ENCODE measurements at regions not wholly inside any gene's neighbourhood (a gene's known extent, or its start where the extent isn't known, plus 50 kb on each side); places are given as distances from the start of the nearest gene placed in this dataset.

- Histone ChIP-seq H3K4me1 (ENCODE audit: control insufficient read depth, extremely low read depth, insufficient read depth, low read length) (no peaks in the 10 kb centered on the region), H3K4me3 (replicated peaks in 1 of 3; ENCODE audit: insufficient read depth in 1 of 3, low read depth in 1 of 3, low read length in 3 of 3) (no peak overlapping the region), H4K20me1 (replicated peaks; ENCODE audit: control insufficient read depth, extremely low read depth, insufficient read depth, low read length) (no peaks in the 10 kb centered on the region), H3K9me3 (replicated peaks; ENCODE audit: control insufficient read depth, insufficient read depth, low read length) (no peaks in the 10 kb centered on the region), H2AFZ (ENCODE audit: low read depth, low read length) (no peak overlapping the region), H3K9ac (replicated peaks; ENCODE audit: extremely low read depth, insufficient read depth, low read length) (no peak overlapping the region), H3K36me3 (ENCODE audit: control insufficient read depth in 2 of 2, extremely low read depth in 1 of 2, insufficient read depth in 2 of 2, low read length in 2 of 2) (no peaks in the 10 kb centered on the region), H3K4me2 (ENCODE audit: insufficient read depth, low read length) (no peak overlapping the region), H3K27me3 (ENCODE audit: control insufficient read depth in 2 of 2, insufficient read depth in 2 of 2, low read length in 2 of 2) (no peaks in the 10 kb centered on the region), H3K27ac (ENCODE audit: insufficient read depth, low read depth, low read length) (no peak overlapping the region), H3K79me2 (ENCODE audit: control insufficient read depth, insufficient read depth, low read length) (no peaks in the 10 kb centered on the region), H3K9me1 (replicated peaks; ENCODE audit: control insufficient read depth, extremely low read depth, insufficient read depth, low read length) (no peaks in the 10 kb centered on the region)
- TF ChIP-seq FOS (IDR thresholded peaks at IDR 0.05; ENCODE audit: borderline replicate concordance, insufficient read depth, low read length) (no peak), POLR2A (IDR thresholded peaks at IDR 0.05; ENCODE audit: low read depth, low read length) (no peak), CTCF (IDR thresholded peaks at IDR 0.05; ENCODE audit: extremely low read depth in 1 of 2, insufficient read depth in 1 of 2, low read depth in 1 of 2, low read length in 2 of 2) (no peak), POLR2AphosphoS5 (IDR thresholded peaks at IDR 0.05; ENCODE audit: insufficient read depth, low read depth, low read length) (no peak), JUN (IDR thresholded peaks at IDR 0.05; ENCODE audit: borderline replicate concordance, insufficient read depth, insufficient read length, low read depth) (no peak), MYC (IDR thresholded peaks at IDR 0.05; ENCODE audit: low read depth, low read length) (no peak), GATA2 (IDR thresholded peaks at IDR 0.05; ENCODE audit: insufficient read depth, insufficient read length, low read depth, low read length) (no peak), EZH2 (IDR thresholded peaks at IDR 0.05; ENCODE audit: borderline replicate concordance, low read depth, low read length, severe bottlenecking) (no peak)
- TF ChIP-seq, protein P1, sequence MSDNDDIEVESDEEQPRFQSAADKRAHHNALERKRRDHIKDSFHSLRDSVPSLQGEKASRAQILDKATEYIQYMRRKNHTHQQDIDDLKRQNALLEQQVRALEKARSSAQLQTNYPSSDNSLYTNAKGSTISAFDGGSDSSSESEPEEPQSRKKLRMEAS (IDR thresholded peaks at IDR 0.05; ENCODE audit: insufficient read depth, insufficient read length), result no peak
- dilution Hi-C loops (cut with MboI; ENCODE audit: extremely low pct_ligation_motif_present, low sequenced_read_pairs), result no loop called here
- FAIRE-seq (no peak), DNase-seq (ENCODE audit: low read depth, low spot score) (no peak)
- no TSS peak for BruUV-seq (replicated peaks)
- POLR2A ChIA-PET, result no interaction called here
- CTCF ChIA-PET, result interaction anchor here (0.7 kb wide), 1 partner anchor 9 kb away, joined by 3 read pairs; no protein-coding TSS in a partner anchor
- intact Hi-C loops (cut with micrococcal nuclease), result no loop called here
Measured at GRCh38 chr18:34550902-34551301, 159.2 kb upstream of the DTNA start.

Measured in endothelial cell of umbilical vein (primary cell).